ENCODE measurements at regions not wholly inside any gene's neighbourhood (a gene's known extent, or its start where the extent isn't known, plus 50 kb on each side); places are given as distances from the start of the nearest gene placed in this dataset.
A peak's percentile ranks its signal among the peaks of the same experiment; 100 is the strongest.

- Histone ChIP-seq H3F3A (ENCODE audit: control insufficient read depth, insufficient read depth) (no peaks in the 10 kb centered on the region), H3K79me2 (ENCODE audit: control insufficient read depth, low read length) (no peaks in the 10 kb centered on the region), H3K36me3 (ENCODE audit: control insufficient read depth, low read length) (no peaks in the 10 kb centered on the region), H3K27me3 (ENCODE audit: control insufficient read depth, low read length) (peaks cover 3% of the 10 kb centered on the region; the same call in 1 of the 2 replicates), H3K9me3 (ENCODE audit: control insufficient read depth, insufficient read depth, low read length) (no peaks in the 10 kb centered on the region), H3K4me3 (ENCODE audit: low read length) (no peak overlapping the region), H3K9me2 (replicated peaks; ENCODE audit: control insufficient read depth, low read length) (no peaks in the 10 kb centered on the region), H3K27ac (ENCODE audit: low read depth, low read length) (no peak overlapping the region), H3K4me1 (ENCODE audit: control insufficient read depth, low read length) (no peaks in the 10 kb centered on the region), H4K20me1 (ENCODE audit: control insufficient read depth, insufficient read depth, low read depth, low read length) (no peaks in the 10 kb centered on the region), H3K4me2 (ENCODE audit: low read length) (no peak overlapping the region)
- TF ChIP-seq EZH2phosphoT487 (IDR thresholded peaks at IDR 0.05; ENCODE audit: borderline replicate concordance, low read length), result no peak
- no peak for TF ChIP-seq CTCF (IDR thresholded peaks at IDR 0.05; ENCODE audit: low read depth, low read length, poor library complexity, severe bottlenecking)
Observed at GRCh38 chr3:153921826-153922225, 199.4 kb upstream of the ARHGEF26 start.

GRCh38 chr3:153925841-153926514 is 195.2 kb upstream of the ARHGEF26 start:
- Histone ChIP-seq H3K9me3 (ENCODE audit: control insufficient read depth, insufficient read depth, low read length) (no peaks in the 10 kb centered on the region), H3K27me3 (ENCODE audit: control insufficient read depth, low read length) (peaks cover 6% of the 10 kb centered on the region), H3K27ac (ENCODE audit: low read depth, low read length) (no peak overlapping the region), H3K4me1 (ENCODE audit: control insufficient read depth, low read length) (no peaks in the 10 kb centered on the region), H3F3A (ENCODE audit: control insufficient read depth, insufficient read depth) (no peaks in the 10 kb centered on the region), H3K36me3 (ENCODE audit: control insufficient read depth, low read length) (no peaks in the 10 kb centered on the region), H3K9me2 (replicated peaks; ENCODE audit: control insufficient read depth, low read length) (no peaks in the 10 kb centered on the region), H3K4me3 (ENCODE audit: low read length) (no peak overlapping the region), H3K4me2 (ENCODE audit: low read length) (no peak overlapping the region), H3K79me2 (ENCODE audit: control insufficient read depth, low read length) (no peaks in the 10 kb centered on the region), H4K20me1 (ENCODE audit: control insufficient read depth, insufficient read depth, low read depth, low read length) (no peaks in the 10 kb centered on the region)
- TF ChIP-seq EZH2phosphoT487 (IDR thresholded peaks at IDR 0.05; ENCODE audit: borderline replicate concordance, low read length), result no peak
- no peak for TF ChIP-seq CTCF (IDR thresholded peaks at IDR 0.05; ENCODE audit: low read depth, low read length, poor library complexity, severe bottlenecking)

- TF ChIP-seq EZH2phosphoT487 (IDR thresholded peaks at IDR 0.05; ENCODE audit: borderline replicate concordance, low read length) (no peak), CTCF (IDR thresholded peaks at IDR 0.05; ENCODE audit: low read depth, low read length, poor library complexity, severe bottlenecking) (peak; percentile 22)
- H3K4me2 ChIP-seq (ENCODE audit: low read length), result no peak overlapping the region
- no peaks in the 10 kb centered on the region for H4K20me1 ChIP-seq (ENCODE audit: control insufficient read depth, insufficient read depth, low read depth, low read length)
- H3K9me3 ChIP-seq (ENCODE audit: control insufficient read depth, insufficient read depth, low read length), result no peaks in the 10 kb centered on the region
- H3K27me3 ChIP-seq (ENCODE audit: control insufficient read depth, low read length), result peaks cover 6% of the 10 kb centered on the region
- H3K4me1 ChIP-seq (ENCODE audit: control insufficient read depth, low read length), result no peaks in the 10 kb centered on the region
- no peaks in the 10 kb centered on the region for H3K9me2 ChIP-seq (replicated peaks; ENCODE audit: control insufficient read depth, low read length)
- H3K79me2 ChIP-seq (ENCODE audit: control insufficient read depth, low read length), result no peaks in the 10 kb centered on the region
- H3K27ac ChIP-seq (ENCODE audit: low read depth, low read length), result no peak overlapping the region
- no peaks in the 10 kb centered on the region for H3K36me3 ChIP-seq (ENCODE audit: control insufficient read depth, low read length)
- H3F3A ChIP-seq (ENCODE audit: control insufficient read depth, insufficient read depth), result no peaks in the 10 kb centered on the region
- H3K4me3 ChIP-seq (ENCODE audit: low read length), result no peak overlapping the region
Observed at GRCh38 chr3:153927107-153927506, 194.1 kb upstream of the ARHGEF26 start.
